GM19468 (cell line): ENCODE measurements at regions not wholly inside any gene's neighbourhood (a gene's known extent, or its start where the extent isn't known, plus 50 kb on each side); places are given as distances from the start of the nearest gene placed in this dataset.

Experiments used
- ATAC-seq: cut with Tn5 transposase; IDR thresholded peaks from one replicate; pipeline ENCODE4 v1.9.1; 2021; ENCODE audit warnings: mild to moderate bottlenecking, moderate library complexity, moderate number of reproducible peaks; ENCODE audit not compliant: unreplicated experiment; ENCODE audit errors: extremely low read depth

GRCh38 chr2:152890736-152891135, 172.3 kb downstream of the ARL6IP6 start:
- no peak for ATAC-seq

GRCh38 chr2:152883951-152884487, 165.6 kb downstream of the ARL6IP6 start:
- ATAC-seq = no peak

GRCh38 chr2:152881527-152881926, 163.1 kb downstream of the ARL6IP6 start:
- ATAC-seq = no peak

- no peak for ATAC-seq
Observed at GRCh38 chr2:152879275-152879674, 160.9 kb downstream of the ARL6IP6 start.

- no peak for ATAC-seq
Observed at GRCh38 chr2:152875701-152876695, 157.6 kb downstream of the ARL6IP6 start.

- no peak for ATAC-seq
Observed at GRCh38 chr2:152874955-152875354, 156.5 kb downstream of the ARL6IP6 start.

GRCh38 chr2:152870239-152870638, 151.8 kb downstream of the ARL6IP6 start:
- no peak for ATAC-seq

GRCh38 chr2:152867397-152867796, 149.0 kb downstream of the ARL6IP6 start:
- ATAC-seq = no peak

GRCh38 chr2:152864601-152865149, 146.3 kb downstream of the ARL6IP6 start:
- no peak for ATAC-seq

GRCh38 chr2:152863826-152864225, 145.4 kb downstream of the ARL6IP6 start:
- ATAC-seq = no peak

GRCh38 chr2:152861349-152861942, 143.0 kb downstream of the ARL6IP6 start:
- ATAC-seq = no peak

- no peak for ATAC-seq
Observed at GRCh38 chr2:152858594-152859265, 140.3 kb downstream of the ARL6IP6 start.

- ATAC-seq = no peak
Observed at GRCh38 chr2:152846697-152847470, 128.5 kb downstream of the ARL6IP6 start.

GRCh38 chr2:152835674-152836073, 117.3 kb downstream of the ARL6IP6 start:
- no peak for ATAC-seq

- ATAC-seq = no peak
Observed at GRCh38 chr2:152827944-152828343, 109.5 kb downstream of the ARL6IP6 start.

- no peak for ATAC-seq
Observed at GRCh38 chr2:152826581-152827279, 108.3 kb downstream of the ARL6IP6 start.

- ATAC-seq = no peak
Observed at GRCh38 chr2:152825834-152826233, 107.4 kb downstream of the ARL6IP6 start.

GRCh38 chr2:152823905-152824304, 105.5 kb downstream of the ARL6IP6 start:
- ATAC-seq = no peak

GRCh38 chr2:152822676-152823075, 104.3 kb downstream of the ARL6IP6 start:
- no peak for ATAC-seq
